Inflammatory macrophage (primary cell): ENCODE measurements at regions not wholly inside any gene's neighbourhood (a gene's known extent, or its start where the extent isn't known, plus 50 kb on each side); places are given as distances from the start of the nearest gene placed in this dataset.

Source experiments
- DNase-seq, 2 donors: peaks; one replicate each; pipeline ENCODE4 v3.0.0-alpha.2; 2020 to 2022

GRCh38 chr4:176013476-176014247 lies 52.0 kb upstream of the WDR17 start:
- peak; percentile 3 to 52 for DNase-seq

DNA sequence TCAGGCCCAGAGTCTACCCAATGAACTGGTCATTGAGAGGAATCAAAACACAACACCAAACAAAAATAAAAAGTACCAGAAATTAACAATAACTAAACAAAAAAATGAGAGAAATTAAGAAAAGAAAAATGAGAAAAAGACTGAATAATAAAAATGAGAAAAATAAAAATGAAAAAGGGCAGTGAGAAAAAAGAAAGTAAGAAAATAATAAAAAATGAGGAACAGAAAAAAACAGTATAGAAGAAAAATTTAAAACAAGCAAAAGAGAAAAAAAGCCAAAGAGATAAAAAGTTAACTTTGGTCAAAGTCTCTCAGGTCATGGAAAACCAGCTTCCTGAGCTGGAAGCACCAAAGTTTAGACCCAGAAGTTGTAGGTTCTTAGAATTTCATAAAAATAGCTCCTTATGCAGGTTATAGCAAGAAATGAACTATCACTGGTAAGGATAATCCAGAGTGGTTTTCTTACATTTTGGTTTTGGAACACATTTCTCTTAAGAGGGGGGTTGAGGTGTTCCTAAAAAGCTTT lies 51.0 kb upstream of the WDR17 start:
- DNase-seq: no peak
